ENCODE measurements at regions not wholly inside any gene's neighbourhood (a gene's known extent, or its start where the extent isn't known, plus 50 kb on each side); places are given as distances from the start of the nearest gene placed in this dataset.

DNA sequence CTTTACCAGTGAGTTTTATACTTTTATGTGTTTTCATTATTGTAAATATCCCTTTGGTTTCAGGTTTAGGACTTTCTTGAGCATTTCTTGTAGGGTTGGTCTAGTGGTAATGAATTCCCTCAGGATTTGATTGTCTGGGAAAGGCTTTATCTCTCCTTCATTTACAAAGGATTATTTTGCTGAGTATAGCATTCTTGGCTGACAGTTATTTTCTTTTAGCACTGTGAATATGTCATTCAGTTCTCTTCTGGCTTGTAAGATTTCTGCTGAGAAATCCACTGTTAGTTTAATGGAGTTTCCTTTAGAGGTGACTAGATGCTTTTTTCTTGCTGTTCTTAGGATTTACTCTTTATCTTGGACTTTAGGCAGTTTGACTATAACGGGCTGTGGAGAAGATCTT, 373.9 kb downstream of the TSN start:
- no TSS peak for BruUV-seq (replicated peaks)
- TF ChIP-seq, protein P1, sequence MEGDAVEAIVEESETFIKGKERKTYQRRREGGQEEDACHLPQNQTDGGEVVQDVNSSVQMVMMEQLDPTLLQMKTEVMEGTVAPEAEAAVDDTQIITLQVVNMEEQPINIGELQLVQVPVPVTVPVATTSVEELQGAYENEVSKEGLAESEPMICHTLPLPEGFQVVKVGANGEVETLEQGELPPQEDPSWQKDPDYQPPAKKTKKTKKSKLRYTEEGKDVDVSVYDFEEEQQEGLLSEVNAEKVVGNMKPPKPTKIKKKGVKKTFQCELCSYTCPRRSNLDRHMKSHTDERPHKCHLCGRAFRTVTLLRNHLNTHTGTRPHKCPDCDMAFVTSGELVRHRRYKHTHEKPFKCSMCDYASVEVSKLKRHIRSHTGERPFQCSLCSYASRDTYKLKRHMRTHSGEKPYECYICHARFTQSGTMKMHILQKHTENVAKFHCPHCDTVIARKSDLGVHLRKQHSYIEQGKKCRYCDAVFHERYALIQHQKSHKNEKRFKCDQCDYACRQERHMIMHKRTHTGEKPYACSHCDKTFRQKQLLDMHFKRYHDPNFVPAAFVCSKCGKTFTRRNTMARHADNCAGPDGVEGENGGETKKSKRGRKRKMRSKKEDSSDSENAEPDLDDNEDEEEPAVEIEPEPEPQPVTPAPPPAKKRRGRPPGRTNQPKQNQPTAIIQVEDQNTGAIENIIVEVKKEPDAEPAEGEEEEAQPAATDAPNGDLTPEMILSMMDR (IDR thresholded peaks at IDR 0.05; ENCODE audit: insufficient read depth in 1 of 2, low read depth in 1 of 2, low read length in 1 of 2, severe bottlenecking in 1 of 2, unreplicated experiment in 1 of 2), result no peak
- H3K36me3 ChIP-seq (ENCODE audit: control insufficient read depth, insufficient read depth, low read length), result no peaks in the 10 kb centered on the region
- ChIA-PET POLR2A (no interaction called here), CTCF (no interaction called here)
- no peak overlapping the region for H3K4me3 Mint-ChIP-seq (ENCODE audit: unreplicated experiment)
- peaks cover 13% of the 10 kb centered on the region for H3K9me3 ChIP-seq
- peaks cover 5% of the 10 kb centered on the region for H3K36me3 Mint-ChIP-seq (ENCODE audit: insufficient read depth, unreplicated experiment)
- peaks cover 53% of the 10 kb centered on the region for H3K9me3 Mint-ChIP-seq (ENCODE audit: unreplicated experiment)
- H3K27me3 Mint-ChIP-seq (ENCODE audit: insufficient read depth, unreplicated experiment), result no peaks in the 10 kb centered on the region
- no peak overlapping the region for H3K27ac Mint-ChIP-seq (ENCODE audit: unreplicated experiment)
- intact Hi-C loops (cut with micrococcal nuclease; ENCODE audit: unreplicated experiment), result no loop called here
- peaks cover 2% of the 10 kb centered on the region for H3K4me1 Mint-ChIP-seq (ENCODE audit: low read depth, unreplicated experiment)
- DNase-seq, result no peak
- no peak overlapping the region for H3K4me3 ChIP-seq (ENCODE audit: low read depth, low read length)
- peaks cover 5% of the 10 kb centered on the region; the same call in 1 of the 2 replicates for H3K4me1 ChIP-seq
- H3K27me3 ChIP-seq (replicated peaks; ENCODE audit: control insufficient read depth, insufficient read depth, low read length), result no peaks in the 10 kb centered on the region

DNA sequence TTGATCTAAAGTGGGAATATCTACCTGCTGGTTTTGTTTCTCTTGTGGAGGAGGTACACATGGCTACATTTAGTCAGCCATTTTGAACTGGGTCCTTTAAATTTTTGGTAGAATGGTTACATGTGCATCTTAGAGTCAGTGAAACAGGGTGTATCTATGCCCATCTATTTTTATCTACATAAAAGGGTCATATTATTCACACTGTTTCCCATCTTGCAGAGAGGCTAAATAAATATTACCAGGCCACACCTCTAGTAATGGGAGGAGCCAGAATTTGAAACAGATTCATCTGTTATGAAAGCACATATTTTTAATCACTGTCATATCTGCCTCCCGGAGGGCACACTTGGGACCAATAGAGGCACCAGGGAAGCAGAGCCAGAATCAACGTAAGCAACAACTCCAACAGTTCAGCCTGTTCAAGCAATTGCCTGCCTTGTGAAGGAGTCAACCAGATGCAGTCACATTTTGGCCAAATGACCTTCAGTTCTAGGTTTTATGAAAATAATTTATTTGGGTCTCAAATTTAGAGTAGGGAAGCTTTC, 376.8 kb downstream of the TSN start:
- Histone ChIP-seq H3K4me1 (peaks cover 24% of the 10 kb centered on the region), H3K4me3 (ENCODE audit: low read depth, low read length) (no peak overlapping the region), H3K9me3 (peaks cover 13% of the 10 kb centered on the region), H3K27me3 (replicated peaks; ENCODE audit: control insufficient read depth, insufficient read depth, low read length) (no peaks in the 10 kb centered on the region), H3K36me3 (ENCODE audit: control insufficient read depth, insufficient read depth, low read length) (no peaks in the 10 kb centered on the region)
- no peak overlapping the region for H3K27ac Mint-ChIP-seq (ENCODE audit: unreplicated experiment)
- CTCF ChIA-PET, result no interaction called here
- no peak overlapping the region for H3K4me3 Mint-ChIP-seq (ENCODE audit: unreplicated experiment)
- DNase-seq, result no peak
- TF ChIP-seq, protein P1 (IDR thresholded peaks at IDR 0.05; ENCODE audit: insufficient read depth in 1 of 2, low read depth in 1 of 2, low read length in 1 of 2, severe bottlenecking in 1 of 2, unreplicated experiment in 1 of 2), result no peak
- peaks cover 44% of the 10 kb centered on the region for H3K9me3 Mint-ChIP-seq (ENCODE audit: unreplicated experiment)
- no peaks in the 10 kb centered on the region for H3K27me3 Mint-ChIP-seq (ENCODE audit: insufficient read depth, unreplicated experiment)
- peaks cover 15% of the 10 kb centered on the region for H3K4me1 Mint-ChIP-seq (ENCODE audit: low read depth, unreplicated experiment)
- POLR2A ChIA-PET, result no interaction called here
- no TSS peak for BruUV-seq (replicated peaks)
- intact Hi-C loops (cut with micrococcal nuclease; ENCODE audit: unreplicated experiment), result no loop called here
- peaks cover 5% of the 10 kb centered on the region for H3K36me3 Mint-ChIP-seq (ENCODE audit: insufficient read depth, unreplicated experiment)

DNA sequence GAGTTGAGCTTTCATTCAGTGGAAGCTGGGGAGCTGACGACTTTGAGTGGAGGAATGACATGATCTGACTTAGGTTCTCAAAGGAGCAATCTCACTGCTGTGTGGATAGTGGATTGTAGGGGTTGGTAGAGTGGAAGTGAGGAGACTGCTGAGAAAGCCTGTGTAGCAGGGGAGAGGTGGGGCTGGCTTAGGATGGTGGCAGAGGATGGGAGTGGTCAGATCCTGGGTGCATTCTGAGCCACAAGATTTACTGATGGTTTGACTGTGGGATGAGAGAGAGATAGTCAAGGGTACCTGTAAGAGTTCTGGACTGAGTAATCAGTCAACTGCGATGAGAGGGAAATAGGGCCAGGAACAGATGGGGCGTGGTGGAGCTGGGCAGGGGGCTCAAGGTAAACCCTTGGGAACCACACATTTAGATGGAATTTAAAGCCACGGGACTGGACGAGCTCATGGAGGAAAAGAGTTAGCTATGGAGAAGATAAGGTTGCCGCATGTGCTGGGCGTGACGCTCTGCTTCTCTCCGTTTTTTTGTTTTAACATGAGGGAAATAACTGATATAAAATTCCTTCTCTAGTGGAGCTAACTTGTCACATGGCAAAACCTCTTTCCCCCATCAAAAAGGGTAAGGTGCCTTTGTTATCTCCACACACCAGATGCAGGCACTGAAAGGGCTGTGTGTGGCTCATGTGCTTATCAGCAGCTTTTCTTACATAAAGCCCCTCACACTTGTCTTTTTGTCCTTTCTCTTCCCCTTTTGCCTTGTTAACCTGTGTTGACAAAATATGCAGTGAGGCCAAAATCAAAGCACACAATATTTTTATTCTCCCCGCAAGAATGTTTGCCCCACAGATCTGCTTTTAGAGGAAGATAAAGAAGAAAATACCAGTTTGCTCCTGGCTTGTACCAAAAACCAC, 379.8 kb downstream of the TSN start:
- H3K9me3 ChIP-seq, result peaks cover under 1% of the 10 kb centered on the region
- DNase-seq, result no peak
- intact Hi-C loops (cut with micrococcal nuclease; ENCODE audit: unreplicated experiment), result no loop called here
- Mint-ChIP-seq H3K27ac (ENCODE audit: unreplicated experiment) (peak overlapping the region; percentile 12), H3K4me1 (ENCODE audit: low read depth, unreplicated experiment) (peaks cover 15% of the 10 kb centered on the region), H3K9me3 (ENCODE audit: unreplicated experiment) (peaks cover 14% of the 10 kb centered on the region), H3K36me3 (ENCODE audit: insufficient read depth, unreplicated experiment) (peaks cover 5% of the 10 kb centered on the region), H3K27me3 (ENCODE audit: insufficient read depth, unreplicated experiment) (no peaks in the 10 kb centered on the region), H3K4me3 (ENCODE audit: unreplicated experiment) (no peak overlapping the region)
- BruUV-seq (replicated peaks), result no TSS peak
- CTCF ChIA-PET, result no interaction called here
- no peaks in the 10 kb centered on the region for H3K36me3 ChIP-seq (ENCODE audit: control insufficient read depth, insufficient read depth, low read length)
- H3K4me3 ChIP-seq (ENCODE audit: low read depth, low read length), result no peak overlapping the region
- TF ChIP-seq, protein P1 (IDR thresholded peaks at IDR 0.05; ENCODE audit: insufficient read depth in 1 of 2, low read depth in 1 of 2, low read length in 1 of 2, severe bottlenecking in 1 of 2, unreplicated experiment in 1 of 2), result no peak
- POLR2A ChIA-PET, result no interaction called here
- peaks cover 24% of the 10 kb centered on the region for H3K4me1 ChIP-seq
- H3K27me3 ChIP-seq (replicated peaks; ENCODE audit: control insufficient read depth, insufficient read depth, low read length), result no peaks in the 10 kb centered on the region
